ENCODE measurements at regions not wholly inside any gene's neighbourhood (a gene's known extent, or its start where the extent isn't known, plus 50 kb on each side); places are given as distances from the start of the nearest gene placed in this dataset.

DNA sequence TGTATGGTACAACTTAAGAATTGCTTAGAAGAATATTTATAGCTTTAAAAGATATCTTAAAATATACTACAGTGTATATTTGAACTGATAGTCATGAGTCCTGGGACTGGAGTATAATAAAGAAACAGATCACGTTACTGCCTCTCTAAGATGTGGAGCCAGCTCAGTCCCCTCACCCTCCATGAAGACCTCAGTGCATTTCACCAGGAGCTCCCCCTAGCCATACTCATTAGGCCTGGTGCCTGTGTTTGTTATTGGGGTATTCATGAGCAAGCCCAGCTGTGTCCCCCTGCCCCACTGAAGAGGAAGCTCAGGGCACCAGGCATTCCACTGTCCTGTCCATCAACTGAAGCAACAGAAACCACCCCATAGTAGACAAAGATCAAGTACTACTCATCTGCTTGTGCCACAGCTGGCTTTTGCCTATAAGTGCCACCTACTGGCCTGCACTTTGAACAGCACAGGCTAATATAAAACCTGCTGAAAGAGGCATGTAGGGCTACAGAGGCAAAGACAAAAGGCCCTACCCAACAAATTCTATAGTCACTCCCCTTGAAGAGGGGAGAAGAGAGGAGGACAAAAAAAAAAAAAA, 850.2 kb upstream of the NUDT12 start:
- no peak for TF ChIP-seq CTCF (IDR thresholded peaks at IDR 0.05)
- Histone ChIP-seq H3K36me3 (no peaks in the 10 kb centered on the region), H3K27ac (no peak overlapping the region), H3K27me3 (no peaks in the 10 kb centered on the region), H3K9me3 (no peaks in the 10 kb centered on the region), H3K4me3 (no peak overlapping the region), H3K4me1 (no peaks in the 10 kb centered on the region)
- no peak for DNase-seq (ENCODE audit: low spot score in 2 of 2)
- intact Hi-C loops (cut with DNase I): no loop called here

- Histone ChIP-seq H3K36me3 (no peaks in the 10 kb centered on the region), H3K9me3 (no peaks in the 10 kb centered on the region), H3K4me3 (no peak overlapping the region), H3K4me1 (no peaks in the 10 kb centered on the region), H3K27ac (no peak overlapping the region), H3K27me3 (no peaks in the 10 kb centered on the region)
- TF ChIP-seq CTCF (IDR thresholded peaks at IDR 0.05): no peak
- DNase-seq (ENCODE audit: low spot score in 2 of 2): no peak
- intact Hi-C loops (cut with DNase I): no loop called here
These were observed 838.4 kb upstream of the NUDT12 start for GRCh38 chr5:104400941-104401340.

DNA sequence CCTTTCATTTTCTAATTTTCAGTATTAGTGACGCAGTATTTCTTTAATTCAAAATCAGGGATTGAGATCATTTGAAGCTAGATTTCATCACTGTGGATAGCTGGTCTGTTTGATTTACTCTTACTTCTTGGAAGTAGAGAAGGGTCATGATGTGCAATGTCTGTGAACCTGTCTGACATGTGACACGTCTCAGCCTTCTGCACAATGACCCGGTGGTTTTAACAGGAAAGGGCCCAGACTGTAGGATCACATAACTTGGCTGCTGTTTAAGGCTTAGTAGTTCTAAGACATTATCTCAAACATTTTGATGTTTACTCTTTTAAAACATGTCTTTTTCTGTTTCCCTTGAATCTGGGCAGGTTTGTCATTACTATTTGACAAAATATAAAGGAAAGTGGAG, 823.3 kb upstream of the NUDT12 start:
- no peak for DNase-seq (ENCODE audit: low spot score in 2 of 2)
- intact Hi-C loops (cut with DNase I): no loop called here
- Histone ChIP-seq H3K36me3 (no peaks in the 10 kb centered on the region), H3K4me3 (no peak overlapping the region), H3K27ac (no peak overlapping the region), H3K9me3 (no peaks in the 10 kb centered on the region), H3K4me1 (no peaks in the 10 kb centered on the region), H3K27me3 (no peaks in the 10 kb centered on the region)
- no peak for TF ChIP-seq CTCF (IDR thresholded peaks at IDR 0.05)

DNA sequence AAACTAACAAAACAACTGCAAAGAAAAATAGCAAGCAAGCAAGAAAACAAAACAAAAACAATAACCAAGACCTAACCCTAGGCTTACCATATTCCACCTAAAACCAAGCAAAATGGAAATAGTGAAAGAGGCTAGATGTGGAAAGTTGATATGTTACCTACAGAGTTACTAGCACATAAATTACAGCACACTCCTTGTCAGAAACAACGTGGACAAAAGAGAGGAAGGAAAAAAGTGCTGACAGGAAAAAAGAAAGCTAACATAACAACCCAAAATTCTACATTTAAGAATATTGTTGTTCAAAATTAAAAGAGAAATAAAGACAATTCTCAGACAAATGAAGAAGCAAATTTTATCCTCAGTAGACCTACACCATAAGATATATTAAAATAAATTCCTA, 812.8 kb upstream of the NUDT12 start:
- no peaks in the 10 kb centered on the region for H3K36me3 ChIP-seq
- H3K9me3 ChIP-seq: no peaks in the 10 kb centered on the region
- H3K4me1 ChIP-seq: no peaks in the 10 kb centered on the region
- intact Hi-C loops (cut with DNase I): no loop called here
- H3K27ac ChIP-seq: no peak overlapping the region
- TF ChIP-seq CTCF (IDR thresholded peaks at IDR 0.05): no peak
- H3K4me3 ChIP-seq: no peak overlapping the region
- no peak for DNase-seq (ENCODE audit: low spot score in 2 of 2)
- H3K27me3 ChIP-seq: no peaks in the 10 kb centered on the region

DNA sequence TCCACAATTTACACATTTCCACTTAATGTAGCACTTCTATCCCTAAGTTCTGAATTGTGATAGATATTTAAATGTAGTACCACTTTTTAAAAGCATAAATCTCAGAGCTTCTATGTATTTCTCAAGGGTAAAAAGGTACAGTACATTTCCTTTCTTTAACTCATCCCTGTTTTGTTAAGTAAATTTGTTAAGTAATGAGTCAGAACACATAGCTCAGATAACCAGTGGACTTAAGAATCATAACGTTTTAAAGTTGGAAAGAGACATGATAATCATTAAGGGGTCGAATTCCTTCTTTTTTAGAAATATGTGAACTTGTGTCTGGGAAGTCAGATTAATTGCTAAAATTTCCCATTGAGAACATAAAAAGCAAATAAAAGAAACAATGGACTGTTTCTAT, 810.2 kb upstream of the NUDT12 start:
- Histone ChIP-seq H3K36me3 (no peaks in the 10 kb centered on the region), H3K27ac (no peak overlapping the region), H3K27me3 (no peaks in the 10 kb centered on the region), H3K4me1 (no peaks in the 10 kb centered on the region), H3K4me3 (no peak overlapping the region), H3K9me3 (no peaks in the 10 kb centered on the region)
- DNase-seq (ENCODE audit: low spot score in 2 of 2): no peak
- TF ChIP-seq CTCF (IDR thresholded peaks at IDR 0.05): no peak
- intact Hi-C loops (cut with DNase I): no loop called here

DNA sequence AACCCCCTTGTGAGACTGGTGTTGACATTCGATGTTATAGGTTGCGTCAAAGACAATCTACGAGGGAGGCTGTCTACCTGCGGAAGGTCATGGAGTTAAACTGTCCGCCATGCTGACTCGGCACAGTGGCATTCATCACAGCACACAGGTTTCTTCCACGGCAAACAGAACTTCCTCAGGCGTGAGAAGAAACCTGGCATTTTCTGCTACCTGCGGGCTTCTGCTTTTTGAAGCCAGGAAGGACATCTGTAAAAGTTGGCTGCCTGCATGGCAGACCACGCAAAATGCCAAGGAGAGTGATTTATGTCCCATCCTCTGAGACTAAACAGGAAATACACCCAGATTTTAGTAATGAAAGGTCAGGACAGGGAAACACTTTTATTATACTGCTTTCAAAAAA, 809.8 kb upstream of the NUDT12 start:
- TF ChIP-seq CTCF (IDR thresholded peaks at IDR 0.05): no peak
- intact Hi-C loops (cut with DNase I): no loop called here
- no peaks in the 10 kb centered on the region for H3K27me3 ChIP-seq

More for the DNA sequence above, 809.8 kb upstream of the NUDT12 start:
- H3K4me1 ChIP-seq: no peaks in the 10 kb centered on the region
- H3K9me3 ChIP-seq: no peaks in the 10 kb centered on the region
- H3K36me3 ChIP-seq: no peaks in the 10 kb centered on the region
- DNase-seq (ENCODE audit: low spot score in 2 of 2): no peak
- no peak overlapping the region for H3K27ac ChIP-seq
- H3K4me3 ChIP-seq: no peak overlapping the region

Data from ascending aorta (tissue), 2 donors.